ENCODE measurements at regions not wholly inside any gene's neighbourhood (a gene's known extent, or its start where the extent isn't known, plus 50 kb on each side); places are given as distances from the start of the nearest gene placed in this dataset.

GRCh38 chr7:130963339-130963738, 229.3 kb upstream of the KLF14 start:
- TF ChIP-seq EZH2 (IDR thresholded peaks at IDR 0.05; ENCODE audit: borderline replicate concordance, low read depth, low read length, severe bottlenecking) = no peak
- TF ChIP-seq CTCF (IDR thresholded peaks at IDR 0.05; ENCODE audit: borderline replicate concordance, extremely low read depth, low read length, poor library complexity, severe bottlenecking) = no peak
